K562 (cell line): ENCODE measurements at regions not wholly inside any gene's neighbourhood (a gene's known extent, or its start where the extent isn't known, plus 50 kb on each side); places are given as distances from the start of the nearest gene placed in this dataset.

Experiments
- ATAC-seq: fragments of 200-7000 bp; cut with Tn5 transposase; 3 replicates; pipeline ENCODE4 v1.9.1; 2020; ENCODE audit warnings: moderate library complexity
- BruUV-seq: library from RNA; stranded (reverse); fragments of 400-500 nt; replicated peaks from 2 replicates; lab custom pipeline; 2021; lab: Mats Ljungman, UMichigan
- CTCF ChIA-PET: fragments of 300-600 bp; formaldehyde crosslinking; extraction: SDS; loops from one replicate; lab custom pipeline; 2021; ENCODE audit warnings: low intra/inter-chr PET ratio; lab: Yijun Ruan, JAX
- POLR2A ChIA-PET: fragments of 300-600, 350-650 bp; sonication (Branson Sonifier 250); formaldehyde crosslinking; extraction: SDS; loops from one replicate; lab custom pipeline; 2021; ENCODE audit warnings: antibody characterized with exemption, inconsistent platforms; lab: Yijun Ruan, JAX
- DNase-seq, 4 experiments: peaks; one replicate each; pipeline versions ENCODE4 v3.0.0 to v3.0.0-alpha.2; 2011 to 2018; ENCODE audit warnings: low spot score in 3 of 4, mixed read lengths in 3 of 4; ENCODE audit errors: extremely low read depth in 1 of 4
- FAIRE-seq: peaks from 2 replicates; lab custom pipeline; 2011; peaks lifted over from hg19 to GRCh38; lab: Jason Lieb, UNC
- H2AFZ ChIP-seq: 2 replicates; pipeline ENCODE4 v1.6.0; 2011; ENCODE audit warnings: low read depth, low read length, control low read depth, inconsistent platforms
- H3K27ac ChIP-seq: fragments of 200-600 bp; 3 replicates; pipeline ENCODE4 v1.8.0; 2011; ENCODE audit warnings: low read depth, mild to moderate bottlenecking, control low read depth, inconsistent platforms, low read length, moderate library complexity, mixed read lengths; ENCODE audit errors: extremely low read depth
- H3K27me3 ChIP-seq, 2 experiments: fragments of 300-600 bp in 1 of 2; 2 replicates in 1 of 2; 3 replicates in 1 of 2; pipeline versions ENCODE4 v1.6.0 to v1.8.0; 2011; ENCODE audit warnings: inconsistent platforms in 2 of 2, low read length in 2 of 2, mild to moderate bottlenecking in 1 of 2, mixed read lengths in 1 of 2, moderate library complexity in 1 of 2; ENCODE audit not compliant: control insufficient read depth in 2 of 2, insufficient read depth in 2 of 2
- H3K36me3 ChIP-seq: fragments of 300-600 bp; 3 replicates; pipeline ENCODE4 v1.8.0; 2011; ENCODE audit warnings: mild to moderate bottlenecking, low read length, inconsistent platforms; ENCODE audit not compliant: control insufficient read depth, insufficient read depth
- H3K4me1 ChIP-seq, 2 experiments: fragments of 200-600 bp in 1 of 2; replicated peaks in 1 of 2; 2 replicates in 1 of 2; 3 replicates in 1 of 2; pipeline versions ENCODE4 v1.5.1 to v1.8.0; 2011; ENCODE audit warnings: inconsistent platforms in 2 of 2, low read length in 2 of 2, mild to moderate bottlenecking in 1 of 2, mixed read lengths in 1 of 2, moderate library complexity in 1 of 2; ENCODE audit not compliant: control insufficient read depth in 2 of 2, insufficient read depth in 2 of 2
- H3K4me2 ChIP-seq: 2 replicates; pipeline ENCODE4 v1.6.1; 2011; ENCODE audit warnings: low read length, control low read depth, inconsistent platforms, mixed read lengths; ENCODE audit not compliant: insufficient read depth
- H3K4me3 ChIP-seq: fragments of 200-600 bp; sonication (generic), shearing (Covaris generic); 2 replicates; pipeline ENCODE4 v1.5.1; 2016; ENCODE audit warnings: control low read depth, inconsistent platforms
- H3K79me2 ChIP-seq: fragments of 200-600 bp; 3 replicates; pipeline ENCODE4 v1.8.0; 2011; ENCODE audit warnings: low read length, inconsistent platforms; ENCODE audit not compliant: control insufficient read depth, insufficient read depth
- H3K9ac ChIP-seq, 2 experiments: 2 replicates each; pipeline versions ENCODE4 v1.6.0 to v1.6.1; 2011; ENCODE audit warnings: low read depth in 2 of 2, low read length in 2 of 2, control low read depth in 1 of 2, inconsistent platforms in 1 of 2, mild to moderate bottlenecking in 1 of 2, mixed read lengths in 1 of 2; ENCODE audit not compliant: insufficient read depth in 1 of 2
- H3K9me1 ChIP-seq: one replicate; pipeline ENCODE4 v1.6.0; 2011; ENCODE audit warnings: inconsistent platforms, mild to moderate bottlenecking, low read length, moderate library complexity; ENCODE audit not compliant: control insufficient read depth, insufficient read depth
- H3K9me3 ChIP-seq: replicated peaks from 2 replicates; pipeline ENCODE4 v1.5.1; 2011; ENCODE audit warnings: low read depth, low read length, inconsistent platforms; ENCODE audit not compliant: control insufficient read depth, insufficient read depth
- H4K20me1 ChIP-seq: replicated peaks from 2 replicates; pipeline ENCODE4 v1.6.1; 2011; ENCODE audit warnings: low read length, inconsistent platforms, mixed read lengths; ENCODE audit not compliant: control insufficient read depth, insufficient read depth
- CBFA2T2 ChIP-seq: fragments of 450-650 bp; conservative IDR thresholded peaks from 2 replicates; pipeline ENCODE4 v1.6.1; 2017; ENCODE audit warnings: mild to moderate bottlenecking
- CHCHD3 ChIP-seq: fragments of 250-450 bp; sonication (Bioruptor Pico); IDR thresholded peaks from 2 replicates; pipeline ENCODE4 v2.1.2; 2022; ENCODE audit warnings: mild to moderate bottlenecking
- ELF1 ChIP-seq: fragments of 200-800 bp; sonication (Bioruptor generic); IDR thresholded peaks from 2 replicates; pipeline ENCODE4 v1.6.1; 2016; ENCODE audit warnings: missing genetic modification characterization, missing compliant biosample characterization
- ETV6 ChIP-seq, 3 experiments: fragments of 150-350 bp in 1 of 3; sonication (generic) in 1 of 3; formaldehyde crosslinking in 1 of 3; IDR thresholded peaks; 2 replicates each; pipeline versions ENCODE4 v1.6.1 to v1.8.0; 2014 to 2022; ENCODE audit warnings: borderline replicate concordance in 2 of 3, low read depth in 2 of 3, antibody characterized with exemption in 1 of 3, low read length in 1 of 3, mild to moderate bottlenecking in 1 of 3, missing genetic modification reagents in 1 of 3
- FOXP1 ChIP-seq: sonication (generic); formaldehyde crosslinking; IDR thresholded peaks from 2 replicates; pipeline ENCODE4 v1.8.0; 2022; ENCODE audit warnings: mild to moderate bottlenecking, missing genetic modification reagents
- GTF2F1 ChIP-seq: IDR thresholded peaks from 2 replicates; pipeline ENCODE4 v1.6.1; 2011; ENCODE audit warnings: low read depth, low read length, improper control_type of control experiment
- NFIX ChIP-seq: fragments of 250-450 bp; sonication (Bioruptor Pico); IDR thresholded peaks from 2 replicates; pipeline ENCODE4 v1.4.0; 2020; ENCODE audit warnings: low read depth, mild to moderate bottlenecking, moderate library complexity
- SLC30A9 ChIP-seq: fragments of 250-450 bp; sonication (Bioruptor Pico); IDR thresholded peaks from 2 replicates; pipeline ENCODE4 v1.8.0; 2022; ENCODE audit warnings: mild to moderate bottlenecking, moderate library complexity
- TAL1 ChIP-seq: fragments of 450-650 bp; IDR thresholded peaks from 2 replicates; pipeline ENCODE4 v1.6.1; 2016; ENCODE audit warnings: mild to moderate bottlenecking
- TRIM24 ChIP-seq, 2 experiments: fragments of 450-650 bp; IDR thresholded peaks; 2 replicates each; pipeline ENCODE4 v1.6.1; 2016
- ZBTB8A ChIP-seq: fragments of 450-650 bp; IDR thresholded peaks from 2 replicates; pipeline ENCODE4 v1.6.1; 2018; ENCODE audit warnings: mild to moderate bottlenecking, moderate library complexity; ENCODE audit not compliant: partially characterized antibody
- ZNF197 ChIP-seq: fragments of 200-800 bp; sonication (Bioruptor generic); IDR thresholded peaks from 2 replicates; pipeline ENCODE4 v1.6.1; 2016; ENCODE audit warnings: low read depth, missing genetic modification characterization, missing compliant biosample characterization
- ZNF785 ChIP-seq: fragments of 250-450 bp; sonication (Bioruptor Pico); IDR thresholded peaks from 2 replicates; pipeline ENCODE4 v1.4.0; 2020; ENCODE audit warnings: mild to moderate bottlenecking
- WGBS: fragments of 100-300 bp; shearing (Covaris generic); methylation state at CpG from one replicate; pipeline ENCODE4 v1.1.6; 2016; ENCODE audit warnings: low coverage, mixed read lengths; ENCODE audit not compliant: insufficient coverage; ENCODE audit errors: missing lambda C conversion rate; 5-methylcytosine and 5-hydroxymethylcytosine counted together
- in situ Hi-C: fragments of 300-500 bp; cut with MboI; formaldehyde crosslinking; loops from 4 replicates; pipeline ENCODE4 v1.15.0; 2018; ENCODE audit warnings: inconsistent platforms, mixed read lengths
- intact Hi-C: fragments of 100-400 bp; cut with micrococcal nuclease; formaldehyde crosslinking; loops from 2 replicates; pipeline ENCODE4 v1.14.2; 2022
- TF ChIP-seq, protein P1 (sequence below): fragments of 250-450 bp; sonication (Bioruptor Pico); IDR thresholded peaks from 2 replicates; pipeline ENCODE4 v1.8.0; 2021; ENCODE audit warnings: moderate library complexity, mild to moderate bottlenecking, inconsistent platforms
- TF ChIP-seq, protein P2 (sequence below): conservative IDR thresholded peaks from 2 replicates; pipeline ENCODE4 v1.6.1; 2011; ENCODE audit warnings: low read depth, mild to moderate bottlenecking, low read length; ENCODE audit not compliant: control insufficient read depth
- TF ChIP-seq, protein P3 (sequence below): IDR thresholded peaks from 3 replicates; pipeline ENCODE4 v1.6.1; 2011; ENCODE audit warnings: borderline replicate concordance, mild to moderate bottlenecking, moderate library complexity; ENCODE audit not compliant: insufficient read length; ENCODE audit errors: extremely low read depth
- TF ChIP-seq, protein P4 (sequence below): fragments of 450-650 bp; IDR thresholded peaks from 2 replicates; pipeline ENCODE4 v1.6.1; 2016; ENCODE audit warnings: missing biosample characterization, missing genetic modification characterization
- TF ChIP-seq, protein P5 (sequence below): sonication (generic); formaldehyde crosslinking; IDR thresholded peaks from 2 replicates; pipeline ENCODE4 v1.8.1; 2022; ENCODE audit warnings: missing genetic modification reagents

DNA sequence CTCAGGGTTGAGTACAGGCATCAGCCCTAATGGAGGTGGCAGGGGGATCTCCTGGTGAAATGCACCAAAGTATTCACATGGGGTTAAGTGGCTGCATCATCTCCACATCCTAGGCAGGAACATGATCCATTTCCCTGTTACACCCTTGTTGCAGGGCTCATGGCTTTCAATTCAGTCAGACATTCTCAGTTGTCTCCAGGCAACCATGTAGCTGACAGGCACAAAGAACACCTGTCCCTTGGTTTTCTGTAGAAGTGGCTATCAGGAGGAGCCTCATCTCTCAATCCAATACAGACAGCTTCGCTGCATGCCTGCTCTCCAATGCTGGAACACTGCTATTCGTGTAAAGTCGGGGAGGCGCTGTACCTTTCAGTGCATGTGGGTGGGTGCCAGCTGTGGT lies 299.0 kb upstream of the FOXG1 start:
- H3K9ac ChIP-seq: no peak overlapping the region
- H3K27me3 ChIP-seq: no peaks in the 10 kb centered on the region
- in situ Hi-C loops: no loop called here
- ATAC-seq (no peak), DNase-seq (no peak), FAIRE-seq (no peak)
- 0% methylated on average over 3 of the region's 4 CpGs for WGBS
- H3K9me1 ChIP-seq: no peaks in the 10 kb centered on the region
- H3K79me2 ChIP-seq: no peaks in the 10 kb centered on the region
- no peaks in the 10 kb centered on the region for H3K9me3 ChIP-seq
- no peak overlapping the region for H3K27ac ChIP-seq
- intact Hi-C loops: no loop called here
- H4K20me1 ChIP-seq: no peaks in the 10 kb centered on the region
- H3K4me3 ChIP-seq: no peak overlapping the region
- H3K36me3 ChIP-seq: no peaks in the 10 kb centered on the region
- BruUV-seq: no TSS peak
- CTCF ChIA-PET: no interaction called here
- no peak overlapping the region for H2AFZ ChIP-seq
- POLR2A ChIA-PET: no interaction called here
- no peaks in the 10 kb centered on the region for H3K4me1 ChIP-seq
- H3K4me2 ChIP-seq: no peak overlapping the region
- TF ChIP-seq ZBTB8A (no peak), ELF1 (tag) (no peak), FOXP1 (CRISPR knock-in tag) (no peak), CHCHD3 (CRISPR knock-in tag) (no peak), TRIM24 (IDR thresholded peaks at IDR 0.05) (no peak), NFIX (CRISPR knock-in tag) (no peak), GTF2F1 (no peak), ETV6 (IDR thresholded peaks at IDR 0.05; ENCODE audit: borderline replicate concordance in 1 of 2, low read depth in 2 of 2, low read length in 1 of 2) (no peak), ETV6 (CRISPR knock-in tag; IDR thresholded peaks at IDR 0.05; ENCODE audit: borderline replicate concordance) (no peak), TAL1 (no peak), SLC30A9 (CRISPR knock-in tag) (no peak), CBFA2T2 (no peak), ZNF785 (CRISPR knock-in tag) (no peak), ZNF197 (CRISPR knock-in tag) (no peak)
- TF ChIP-seq, protein P1, sequence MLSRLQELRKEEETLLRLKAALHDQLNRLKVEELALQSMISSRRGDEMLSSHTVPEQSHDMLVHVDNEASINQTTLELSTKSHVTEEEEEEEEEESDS: no peak
- TF ChIP-seq, protein P2, sequence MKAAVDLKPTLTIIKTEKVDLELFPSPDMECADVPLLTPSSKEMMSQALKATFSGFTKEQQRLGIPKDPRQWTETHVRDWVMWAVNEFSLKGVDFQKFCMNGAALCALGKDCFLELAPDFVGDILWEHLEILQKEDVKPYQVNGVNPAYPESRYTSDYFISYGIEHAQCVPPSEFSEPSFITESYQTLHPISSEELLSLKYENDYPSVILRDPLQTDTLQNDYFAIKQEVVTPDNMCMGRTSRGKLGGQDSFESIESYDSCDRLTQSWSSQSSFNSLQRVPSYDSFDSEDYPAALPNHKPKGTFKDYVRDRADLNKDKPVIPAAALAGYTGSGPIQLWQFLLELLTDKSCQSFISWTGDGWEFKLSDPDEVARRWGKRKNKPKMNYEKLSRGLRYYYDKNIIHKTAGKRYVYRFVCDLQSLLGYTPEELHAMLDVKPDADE: no peak
- TF ChIP-seq, protein P3, sequence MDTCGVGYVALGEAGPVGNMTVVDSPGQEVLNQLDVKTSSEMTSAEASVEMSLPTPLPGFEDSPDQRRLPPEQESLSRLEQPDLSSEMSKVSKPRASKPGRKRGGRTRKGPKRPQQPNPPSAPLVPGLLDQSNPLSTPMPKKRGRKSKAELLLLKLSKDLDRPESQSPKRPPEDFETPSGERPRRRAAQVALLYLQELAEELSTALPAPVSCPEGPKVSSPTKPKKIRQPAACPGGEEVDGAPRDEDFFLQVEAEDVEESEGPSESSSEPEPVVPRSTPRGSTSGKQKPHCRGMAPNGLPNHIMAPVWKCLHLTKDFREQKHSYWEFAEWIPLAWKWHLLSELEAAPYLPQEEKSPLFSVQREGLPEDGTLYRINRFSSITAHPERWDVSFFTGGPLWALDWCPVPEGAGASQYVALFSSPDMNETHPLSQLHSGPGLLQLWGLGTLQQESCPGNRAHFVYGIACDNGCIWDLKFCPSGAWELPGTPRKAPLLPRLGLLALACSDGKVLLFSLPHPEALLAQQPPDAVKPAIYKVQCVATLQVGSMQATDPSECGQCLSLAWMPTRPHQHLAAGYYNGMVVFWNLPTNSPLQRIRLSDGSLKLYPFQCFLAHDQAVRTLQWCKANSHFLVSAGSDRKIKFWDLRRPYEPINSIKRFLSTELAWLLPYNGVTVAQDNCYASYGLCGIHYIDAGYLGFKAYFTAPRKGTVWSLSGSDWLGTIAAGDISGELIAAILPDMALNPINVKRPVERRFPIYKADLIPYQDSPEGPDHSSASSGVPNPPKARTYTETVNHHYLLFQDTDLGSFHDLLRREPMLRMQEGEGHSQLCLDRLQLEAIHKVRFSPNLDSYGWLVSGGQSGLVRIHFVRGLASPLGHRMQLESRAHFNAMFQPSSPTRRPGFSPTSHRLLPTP: no peak
- TF ChIP-seq, protein P4, sequence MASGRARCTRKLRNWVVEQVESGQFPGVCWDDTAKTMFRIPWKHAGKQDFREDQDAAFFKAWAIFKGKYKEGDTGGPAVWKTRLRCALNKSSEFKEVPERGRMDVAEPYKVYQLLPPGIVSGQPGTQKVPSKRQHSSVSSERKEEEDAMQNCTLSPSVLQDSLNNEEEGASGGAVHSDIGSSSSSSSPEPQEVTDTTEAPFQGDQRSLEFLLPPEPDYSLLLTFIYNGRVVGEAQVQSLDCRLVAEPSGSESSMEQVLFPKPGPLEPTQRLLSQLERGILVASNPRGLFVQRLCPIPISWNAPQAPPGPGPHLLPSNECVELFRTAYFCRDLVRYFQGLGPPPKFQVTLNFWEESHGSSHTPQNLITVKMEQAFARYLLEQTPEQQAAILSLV (tag): no peak
- TF ChIP-seq, protein P5, sequence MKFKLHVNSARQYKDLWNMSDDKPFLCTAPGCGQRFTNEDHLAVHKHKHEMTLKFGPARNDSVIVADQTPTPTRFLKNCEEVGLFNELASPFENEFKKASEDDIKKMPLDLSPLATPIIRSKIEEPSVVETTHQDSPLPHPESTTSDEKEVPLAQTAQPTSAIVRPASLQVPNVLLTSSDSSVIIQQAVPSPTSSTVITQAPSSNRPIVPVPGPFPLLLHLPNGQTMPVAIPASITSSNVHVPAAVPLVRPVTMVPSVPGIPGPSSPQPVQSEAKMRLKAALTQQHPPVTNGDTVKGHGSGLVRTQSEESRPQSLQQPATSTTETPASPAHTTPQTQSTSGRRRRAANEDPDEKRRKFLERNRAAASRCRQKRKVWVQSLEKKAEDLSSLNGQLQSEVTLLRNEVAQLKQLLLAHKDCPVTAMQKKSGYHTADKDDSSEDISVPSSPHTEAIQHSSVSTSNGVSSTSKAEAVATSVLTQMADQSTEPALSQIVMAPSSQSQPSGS (CRISPR knock-in tag): no peak
